ENCODE measurements at regions not wholly inside any gene's neighbourhood (a gene's known extent, or its start where the extent isn't known, plus 50 kb on each side); places are given as distances from the start of the nearest gene placed in this dataset.

- no peak for TF ChIP-seq JUND (IDR thresholded peaks at IDR 0.05; ENCODE audit: low read depth)
- DNase-seq (ENCODE audit: low read depth in 1 of 2, low spot score in 1 of 2) = no peak
Measured at GRCh38 chr18:67581178-67581577, 64.7 kb upstream of the DSEL start.

GRCh38 chr18:67577386-67577785, 60.9 kb upstream of the DSEL start:
- no peak for TF ChIP-seq JUND (IDR thresholded peaks at IDR 0.05; ENCODE audit: low read depth)
- in situ Hi-C loops (cut with HindIII; ENCODE audit: low pct_unique_long_range_greater_than_20kb, low sequenced_read_pairs) = no loop called here
- DNase-seq (ENCODE audit: low read depth in 1 of 2, low spot score in 1 of 2) = no peak

More at GRCh38 chr18:67581178-67581577, 64.7 kb upstream of the DSEL start:
- in situ Hi-C loops (cut with HindIII; ENCODE audit: low pct_unique_long_range_greater_than_20kb, low sequenced_read_pairs) = no loop called here

GRCh38 chr18:67574749-67575148, 58.2 kb upstream of the DSEL start:
- in situ Hi-C loops (cut with HindIII; ENCODE audit: low pct_unique_long_range_greater_than_20kb, low sequenced_read_pairs) = no loop called here
- TF ChIP-seq JUND (IDR thresholded peaks at IDR 0.05; ENCODE audit: low read depth) = no peak
- DNase-seq (ENCODE audit: low read depth in 1 of 2, low spot score in 1 of 2) = no peak

GRCh38 chr18:67568166-67568565, 51.6 kb upstream of the DSEL start:
- DNase-seq (ENCODE audit: low read depth in 1 of 2, low spot score in 1 of 2) = peak in 1 of 2 experiments; percentile 2
- in situ Hi-C loops (cut with HindIII; ENCODE audit: low pct_unique_long_range_greater_than_20kb, low sequenced_read_pairs) = no loop called here
- TF ChIP-seq JUND (IDR thresholded peaks at IDR 0.05; ENCODE audit: low read depth) = no peak
